ENCODE measurements at regions not wholly inside any gene's neighbourhood (a gene's known extent, or its start where the extent isn't known, plus 50 kb on each side); places are given as distances from the start of the nearest gene placed in this dataset.

DNA sequence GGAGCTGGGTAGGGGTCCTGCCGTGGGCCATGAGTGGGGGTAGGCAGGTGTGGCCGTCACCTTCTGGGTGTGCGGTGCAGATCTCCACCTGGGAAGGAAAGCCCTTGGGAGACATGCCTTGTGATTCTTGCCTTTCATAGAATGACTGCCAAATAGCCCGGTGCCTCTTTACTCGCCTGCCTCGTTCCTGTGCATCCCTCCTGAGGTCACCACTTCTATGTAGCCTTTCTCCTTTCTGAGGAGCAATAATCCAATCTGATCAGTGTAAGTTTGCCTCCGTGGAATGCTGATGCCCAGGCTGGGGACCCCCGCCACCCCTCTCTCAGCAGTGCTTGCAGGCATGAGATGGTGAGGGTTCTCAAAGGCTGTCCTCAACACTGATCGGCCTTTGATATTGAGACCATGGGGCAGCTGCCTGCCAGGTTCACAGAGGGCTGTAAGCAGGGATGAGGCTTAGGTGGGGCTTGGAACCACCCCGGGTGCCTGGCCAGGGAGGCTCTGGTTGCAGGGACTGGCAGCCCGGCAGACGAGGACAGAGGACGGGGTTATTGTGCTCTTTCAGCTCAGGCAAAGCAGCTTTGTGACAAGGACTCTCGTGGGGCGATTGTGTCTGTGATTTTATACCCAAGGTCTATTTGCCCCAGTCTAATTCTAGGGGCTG lies 86.1 kb upstream of the WNT7B start:
- no peak overlapping the region for H3K4me3 ChIP-seq (replicated peaks; ENCODE audit: low read depth, low read length)
- H3K36me3 ChIP-seq (ENCODE audit: control insufficient read depth, insufficient read depth, low read length), result no peaks in the 10 kb centered on the region
- no peak for DNase-seq (ENCODE audit: extremely low read depth, insufficient read length)
- H3K27me3 ChIP-seq (replicated peaks; ENCODE audit: control insufficient read depth, insufficient read depth, low read length), result no peaks in the 10 kb centered on the region
- TF ChIP-seq, protein P1, sequence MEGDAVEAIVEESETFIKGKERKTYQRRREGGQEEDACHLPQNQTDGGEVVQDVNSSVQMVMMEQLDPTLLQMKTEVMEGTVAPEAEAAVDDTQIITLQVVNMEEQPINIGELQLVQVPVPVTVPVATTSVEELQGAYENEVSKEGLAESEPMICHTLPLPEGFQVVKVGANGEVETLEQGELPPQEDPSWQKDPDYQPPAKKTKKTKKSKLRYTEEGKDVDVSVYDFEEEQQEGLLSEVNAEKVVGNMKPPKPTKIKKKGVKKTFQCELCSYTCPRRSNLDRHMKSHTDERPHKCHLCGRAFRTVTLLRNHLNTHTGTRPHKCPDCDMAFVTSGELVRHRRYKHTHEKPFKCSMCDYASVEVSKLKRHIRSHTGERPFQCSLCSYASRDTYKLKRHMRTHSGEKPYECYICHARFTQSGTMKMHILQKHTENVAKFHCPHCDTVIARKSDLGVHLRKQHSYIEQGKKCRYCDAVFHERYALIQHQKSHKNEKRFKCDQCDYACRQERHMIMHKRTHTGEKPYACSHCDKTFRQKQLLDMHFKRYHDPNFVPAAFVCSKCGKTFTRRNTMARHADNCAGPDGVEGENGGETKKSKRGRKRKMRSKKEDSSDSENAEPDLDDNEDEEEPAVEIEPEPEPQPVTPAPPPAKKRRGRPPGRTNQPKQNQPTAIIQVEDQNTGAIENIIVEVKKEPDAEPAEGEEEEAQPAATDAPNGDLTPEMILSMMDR (IDR thresholded peaks at IDR 0.05; ENCODE audit: insufficient read depth, low read length, poor library complexity, severe bottlenecking), result no peak

DNA sequence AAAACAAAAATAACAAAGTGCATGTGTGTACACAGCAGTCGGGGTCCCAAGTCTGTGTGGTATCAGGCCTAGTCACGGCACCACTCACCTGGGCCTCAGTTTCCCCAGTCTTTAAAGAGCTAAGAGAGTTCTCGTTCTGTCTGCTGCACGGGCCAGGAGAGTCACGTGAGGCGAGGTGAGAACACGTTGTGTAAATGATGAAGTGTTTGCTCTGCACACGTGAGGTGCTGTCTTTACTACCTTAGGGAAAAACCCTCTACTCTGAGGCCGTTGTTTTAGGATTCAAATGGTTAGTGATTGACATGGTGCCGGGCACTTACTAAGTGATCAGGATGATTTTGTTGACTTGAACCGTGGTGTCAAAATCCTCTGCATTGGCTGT lies 86.5 kb upstream of the PPARA start:
- H3K4me3 ChIP-seq (replicated peaks; ENCODE audit: low read depth, low read length), result no peak overlapping the region
- TF ChIP-seq, protein P1 (IDR thresholded peaks at IDR 0.05; ENCODE audit: insufficient read depth, low read length, poor library complexity, severe bottlenecking), result no peak
- no peak for DNase-seq (ENCODE audit: extremely low read depth, insufficient read length)
- no peaks in the 10 kb centered on the region for H3K27me3 ChIP-seq (replicated peaks; ENCODE audit: control insufficient read depth, insufficient read depth, low read length)
- H3K36me3 ChIP-seq (ENCODE audit: control insufficient read depth, insufficient read depth, low read length), result no peaks in the 10 kb centered on the region

DNA sequence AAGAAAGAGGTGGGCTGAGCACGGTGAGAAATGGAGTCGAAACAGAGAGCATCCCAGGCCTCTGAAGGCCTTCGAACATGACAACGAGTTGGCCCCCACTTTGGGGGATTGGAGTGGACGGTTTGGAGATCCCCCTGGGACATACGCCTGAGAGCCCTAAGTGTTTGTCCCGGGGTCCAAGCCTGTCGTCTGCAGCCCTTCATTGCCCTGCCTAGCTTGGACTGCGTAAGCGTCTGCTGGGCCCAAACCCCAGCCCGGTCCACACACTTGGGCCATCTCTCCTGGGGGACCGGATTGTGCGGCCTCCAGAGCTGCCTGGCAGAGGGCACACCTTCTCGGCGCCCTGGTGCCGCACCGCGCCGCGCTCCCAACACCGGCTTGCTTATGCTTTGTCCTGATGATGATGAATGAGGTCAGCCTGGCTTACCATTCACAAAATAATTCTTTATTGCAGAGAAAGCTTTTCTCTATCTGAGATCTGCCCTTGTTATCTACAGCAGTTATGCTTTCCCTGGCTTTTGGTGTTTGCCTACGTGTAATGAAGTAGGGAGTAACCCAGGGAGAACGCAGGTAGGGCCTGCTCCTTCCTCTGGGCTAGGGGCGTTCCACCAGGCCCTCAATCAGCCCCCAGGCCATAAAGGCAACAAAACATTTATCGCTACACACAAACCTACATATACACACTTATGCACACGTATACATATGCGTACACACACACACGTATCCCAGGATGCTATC lies 85.9 kb upstream of the PPARA start:
- H3K27me3 ChIP-seq (replicated peaks; ENCODE audit: control insufficient read depth, insufficient read depth, low read length), result no peaks in the 10 kb centered on the region
- H3K4me3 ChIP-seq (replicated peaks; ENCODE audit: low read depth, low read length), result no peak overlapping the region
- TF ChIP-seq, protein P1 (IDR thresholded peaks at IDR 0.05; ENCODE audit: insufficient read depth, low read length, poor library complexity, severe bottlenecking), result no peak
- no peaks in the 10 kb centered on the region for H3K36me3 ChIP-seq (ENCODE audit: control insufficient read depth, insufficient read depth, low read length)
- no peak for DNase-seq (ENCODE audit: extremely low read depth, insufficient read length)

DNA sequence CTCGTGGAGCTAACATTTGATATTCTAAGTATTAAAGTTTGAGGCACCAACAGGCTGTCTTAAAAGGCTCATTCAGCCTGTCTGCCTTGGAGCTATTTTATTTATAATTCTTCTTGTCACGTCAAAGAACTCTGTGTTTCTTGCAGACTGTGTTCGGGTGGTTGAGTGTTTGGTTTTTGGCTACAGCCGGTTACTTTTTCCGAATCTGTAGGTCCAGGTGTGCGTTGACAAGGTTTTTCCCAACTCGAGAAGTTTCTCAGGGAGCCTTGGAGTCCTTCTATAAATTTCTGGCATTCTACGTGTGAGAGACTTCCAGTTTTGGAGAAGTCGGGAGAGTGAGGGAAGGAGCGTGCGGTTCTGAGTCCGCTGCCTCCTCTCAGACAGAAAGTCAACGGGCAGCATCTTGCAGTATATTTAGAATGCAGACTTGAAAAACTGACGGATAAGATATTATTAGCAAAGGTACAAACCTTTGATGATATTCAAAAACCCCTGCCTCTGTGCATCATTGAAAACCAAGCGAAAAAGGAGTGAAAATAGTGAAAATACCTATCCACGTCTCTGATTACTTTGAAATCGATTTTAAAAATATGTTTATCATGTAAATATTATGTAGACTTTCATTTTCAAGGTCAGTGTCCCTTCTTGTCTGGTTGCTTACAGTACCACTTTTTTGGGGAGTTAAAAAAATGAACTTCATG lies 85.2 kb upstream of the PPARA start:
- H3K4me3 ChIP-seq (replicated peaks; ENCODE audit: low read depth, low read length), result no peak overlapping the region
- TF ChIP-seq, protein P1 (IDR thresholded peaks at IDR 0.05; ENCODE audit: insufficient read depth, low read length, poor library complexity, severe bottlenecking), result no peak
- H3K27me3 ChIP-seq (replicated peaks; ENCODE audit: control insufficient read depth, insufficient read depth, low read length), result no peaks in the 10 kb centered on the region
- no peak for DNase-seq (ENCODE audit: extremely low read depth, insufficient read length)
- H3K36me3 ChIP-seq (ENCODE audit: control insufficient read depth, insufficient read depth, low read length), result no peaks in the 10 kb centered on the region

DNA sequence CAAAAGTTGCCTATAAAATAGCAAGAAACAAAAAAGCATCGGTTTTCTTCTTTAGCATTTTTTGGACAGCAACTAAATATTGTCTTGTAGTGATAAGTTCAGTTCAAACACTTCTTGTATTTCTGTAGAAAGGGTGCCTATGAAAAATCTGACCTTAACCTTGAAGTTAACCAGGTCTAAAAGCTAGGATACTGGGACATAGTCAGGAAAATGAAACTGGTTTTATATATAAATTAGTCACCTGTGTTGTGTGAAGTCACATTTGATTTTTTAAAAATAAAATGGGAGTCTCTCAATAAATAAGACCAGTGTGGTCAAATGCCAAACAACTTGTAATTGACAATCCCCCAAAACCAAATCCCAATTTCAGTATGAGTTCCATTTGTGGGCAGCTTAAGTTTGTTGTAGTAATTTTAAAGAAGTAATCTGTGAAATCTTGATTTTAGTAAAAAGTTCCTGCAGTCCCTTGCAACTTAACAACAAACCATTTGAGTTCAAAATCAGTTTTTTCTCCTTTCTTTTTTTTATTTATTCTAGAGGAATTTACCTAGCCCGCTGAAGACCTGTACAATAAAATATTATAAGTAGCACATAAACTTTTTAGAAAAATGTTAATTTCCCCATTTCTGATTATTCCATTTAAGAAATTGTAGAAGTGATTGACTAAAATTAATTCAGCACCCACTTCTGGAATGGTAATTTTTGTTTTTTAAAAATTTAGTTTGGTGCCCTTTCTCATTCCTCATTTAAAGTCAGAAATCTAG lies 84.5 kb upstream of the PPARA start:
- Histone ChIP-seq H3K27me3 (replicated peaks; ENCODE audit: control insufficient read depth, insufficient read depth, low read length) (no peaks in the 10 kb centered on the region), H3K36me3 (ENCODE audit: control insufficient read depth, insufficient read depth, low read length) (no peaks in the 10 kb centered on the region), H3K4me3 (replicated peaks; ENCODE audit: low read depth, low read length) (no peak overlapping the region)
- no peak for DNase-seq (ENCODE audit: extremely low read depth, insufficient read length)
- TF ChIP-seq, protein P1 (IDR thresholded peaks at IDR 0.05; ENCODE audit: insufficient read depth, low read length, poor library complexity, severe bottlenecking), result no peak

Measured in GM06990 (cell line).